Upper lobe of left lung (tissue), 4 donors: ENCODE measurements at regions not wholly inside any gene's neighbourhood (a gene's known extent, or its start where the extent isn't known, plus 50 kb on each side); places are given as distances from the start of the nearest gene placed in this dataset.

Experiments used
- EP300 ChIP-seq, 4 donors: sonication (generic); formaldehyde crosslinking; IDR thresholded peaks; one replicate each; pipeline ENCODE4 v1.5.1; 2017; ENCODE audit warnings: antibody characterized with exemption in 4 of 4, control low read depth in 2 of 4
- POLR2A ChIP-seq, 4 donors: fragments of 450-650 bp; IDR thresholded peaks; one replicate each; pipeline ENCODE4 v1.5.1; 2016 to 2017; ENCODE audit warnings: antibody characterized with exemption in 4 of 4, mild to moderate bottlenecking in 2 of 4
- POLR2AphosphoS5 ChIP-seq, 2 donors: sonication (generic); formaldehyde crosslinking; IDR thresholded peaks; one replicate each; pipeline ENCODE4 v1.5.1; 2017; ENCODE audit warnings: antibody characterized with exemption in 2 of 2
- TF ChIP-seq, protein P1 (sequence below), 6 experiments: fragments of 450-650 bp in 4 of 6; fragments of 200-600 bp in 2 of 6; sonication (generic) in 2 of 6; IDR thresholded peaks; one replicate each; pipeline ENCODE4 v1.5.1; 2016 to 2019; ENCODE audit warnings: antibody characterized with exemption in 6 of 6

DNA sequence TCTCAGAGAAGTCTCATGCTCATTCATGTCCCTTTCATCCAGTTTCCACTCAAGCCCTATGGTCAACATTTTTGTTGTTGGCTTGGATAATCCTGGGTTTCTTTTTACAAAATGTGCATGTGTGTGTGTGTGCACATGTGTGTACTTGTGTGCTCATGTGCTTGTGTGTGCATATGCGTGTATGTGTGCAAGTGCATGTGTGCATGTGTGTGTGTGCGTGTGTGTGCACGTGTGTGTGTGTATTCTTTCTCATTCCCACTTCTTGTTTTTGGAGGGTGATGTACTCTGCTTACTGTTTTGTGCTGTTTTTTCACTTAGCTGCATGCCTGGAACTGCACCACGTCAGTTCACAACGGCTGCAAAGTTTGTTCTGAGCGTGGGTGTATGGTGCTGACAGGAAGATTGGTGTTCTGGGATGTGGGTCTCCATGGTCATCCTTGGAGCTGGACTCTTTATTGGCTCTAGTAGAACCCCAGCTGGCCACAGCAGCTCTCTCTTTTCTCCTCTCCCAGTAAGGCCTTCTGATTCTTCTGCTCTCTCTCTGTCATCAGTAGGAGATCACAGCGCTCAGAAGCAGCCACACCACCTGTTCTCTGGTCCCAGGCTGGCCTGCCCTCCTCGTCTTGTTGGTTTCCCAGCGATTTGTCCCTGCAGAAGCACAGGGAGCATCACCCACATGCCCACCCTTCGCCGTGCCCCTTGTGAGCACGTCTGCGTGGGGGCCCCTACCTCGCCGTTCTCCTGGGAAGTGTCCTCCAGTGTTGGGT, 60.8 kb downstream of the SOX1 start:
- TF ChIP-seq, protein P1, sequence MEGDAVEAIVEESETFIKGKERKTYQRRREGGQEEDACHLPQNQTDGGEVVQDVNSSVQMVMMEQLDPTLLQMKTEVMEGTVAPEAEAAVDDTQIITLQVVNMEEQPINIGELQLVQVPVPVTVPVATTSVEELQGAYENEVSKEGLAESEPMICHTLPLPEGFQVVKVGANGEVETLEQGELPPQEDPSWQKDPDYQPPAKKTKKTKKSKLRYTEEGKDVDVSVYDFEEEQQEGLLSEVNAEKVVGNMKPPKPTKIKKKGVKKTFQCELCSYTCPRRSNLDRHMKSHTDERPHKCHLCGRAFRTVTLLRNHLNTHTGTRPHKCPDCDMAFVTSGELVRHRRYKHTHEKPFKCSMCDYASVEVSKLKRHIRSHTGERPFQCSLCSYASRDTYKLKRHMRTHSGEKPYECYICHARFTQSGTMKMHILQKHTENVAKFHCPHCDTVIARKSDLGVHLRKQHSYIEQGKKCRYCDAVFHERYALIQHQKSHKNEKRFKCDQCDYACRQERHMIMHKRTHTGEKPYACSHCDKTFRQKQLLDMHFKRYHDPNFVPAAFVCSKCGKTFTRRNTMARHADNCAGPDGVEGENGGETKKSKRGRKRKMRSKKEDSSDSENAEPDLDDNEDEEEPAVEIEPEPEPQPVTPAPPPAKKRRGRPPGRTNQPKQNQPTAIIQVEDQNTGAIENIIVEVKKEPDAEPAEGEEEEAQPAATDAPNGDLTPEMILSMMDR (IDR thresholded peaks at IDR 0.05): no peak
- TF ChIP-seq POLR2AphosphoS5 (IDR thresholded peaks at IDR 0.05) (no peak), POLR2A (IDR thresholded peaks at IDR 0.05) (no peak), EP300 (IDR thresholded peaks at IDR 0.05) (no peak)
